ENCODE measurements at regions not wholly inside any gene's neighbourhood (a gene's known extent, or its start where the extent isn't known, plus 50 kb on each side); places are given as distances from the start of the nearest gene placed in this dataset.

- POLR2A ChIA-PET, result no interaction called here
- intact Hi-C loops (cut with micrococcal nuclease), result no loop called here
- Histone ChIP-seq H3K9ac (ENCODE audit: low read length) (no peak overlapping the region), H3K4me3 (ENCODE audit: control extremely low read depth in 1 of 5, extremely low read depth in 1 of 5, insufficient read depth in 1 of 5, low read depth in 2 of 5, low read length in 4 of 5) (no peak overlapping the region), H2AFZ (ENCODE audit: insufficient read depth, low read depth, low read length, poor library complexity, severe bottlenecking) (no peak overlapping the region), H4K20me1 (ENCODE audit: control insufficient read depth, insufficient read depth, low read length, poor library complexity, severe bottlenecking) (no peaks in the 10 kb centered on the region), H3K9me3 (ENCODE audit: control extremely low read depth in 1 of 3, control insufficient read depth in 2 of 3, insufficient read depth in 1 of 3, low read length in 2 of 3) (peaks cover 0 to 21% (median 0%) of the 10 kb centered on the region in 3 donors), H3K4me2 (replicated peaks; ENCODE audit: low read depth, low read length, poor library complexity, severe bottlenecking) (no peak overlapping the region), H3K27me3 (replicated peaks in 1 of 4; ENCODE audit: control extremely low read depth in 1 of 4, control insufficient read depth in 3 of 4, insufficient read depth in 4 of 4, low read length in 3 of 4) (no peaks in the 10 kb centered on the region), H3K36me3 (replicated peaks in 1 of 2; ENCODE audit: control extremely low read depth in 1 of 2, control insufficient read depth in 1 of 2, extremely low read depth in 1 of 2, insufficient read depth in 2 of 2, low read length in 1 of 2) (no peaks in the 10 kb centered on the region), H3K27ac (ENCODE audit: low read length in 2 of 2) (no peak overlapping the region), H3K79me2 (ENCODE audit: control insufficient read depth, insufficient read depth, low read length) (no peaks in the 10 kb centered on the region), H3K4me1 (ENCODE audit: control insufficient read depth in 2 of 2, insufficient read depth in 2 of 2, low read length in 2 of 2) (no peaks in the 10 kb centered on the region)
- H3K4me1 Mint-ChIP-seq, result no peaks in the 10 kb centered on the region
- no peaks in the 10 kb centered on the region for H3K27me3 Mint-ChIP-seq
- TF ChIP-seq CTCF (IDR thresholded peaks at IDR 0.05) (no peak), EZH2 (IDR thresholded peaks at IDR 0.05; ENCODE audit: borderline replicate concordance, insufficient read depth, low read depth, low read length, poor library complexity, severe bottlenecking) (no peak)
- WGBS (ENCODE audit: insufficient coverage), result 95% methylated on average over 15 of the region's 15 CpGs
- no peak overlapping the region for H3K27ac Mint-ChIP-seq
- CTCF ChIA-PET, result no interaction called here
- H3K9me3 Mint-ChIP-seq (ENCODE audit: insufficient read depth), result peaks cover 9% of the 10 kb centered on the region
- no peak for ATAC-seq (ENCODE audit: low read depth)
- no peak overlapping the region for H3K4me3 Mint-ChIP-seq
- DNase-seq, result no peak
Measured at GRCh38 chr7:82506702-82507101, 63.1 kb upstream of the CACNA2D1 start.

GRCh38 chr7:82506208-82506607, 62.6 kb upstream of the CACNA2D1 start:
- H3K27me3 Mint-ChIP-seq, result no peaks in the 10 kb centered on the region
- H3K9me3 Mint-ChIP-seq (ENCODE audit: insufficient read depth), result peaks cover 9% of the 10 kb centered on the region
- H3K4me1 Mint-ChIP-seq, result no peaks in the 10 kb centered on the region
- no peaks in the 10 kb centered on the region for H4K20me1 ChIP-seq (ENCODE audit: control insufficient read depth, insufficient read depth, low read length, poor library complexity, severe bottlenecking)
- no peak overlapping the region for H2AFZ ChIP-seq (ENCODE audit: insufficient read depth, low read depth, low read length, poor library complexity, severe bottlenecking)
- H3K9me3 ChIP-seq (ENCODE audit: control extremely low read depth in 1 of 3, control insufficient read depth in 2 of 3, insufficient read depth in 1 of 3, low read length in 2 of 3), result peaks cover 0 to 21% (median 0%) of the 10 kb centered on the region in 3 donors
- H3K4me2 ChIP-seq (replicated peaks; ENCODE audit: low read depth, low read length, poor library complexity, severe bottlenecking), result no peak overlapping the region
- intact Hi-C loops (cut with micrococcal nuclease), result no loop called here
- ChIA-PET POLR2A (no interaction called here), CTCF (no interaction called here)
- H3K27ac Mint-ChIP-seq, result no peak overlapping the region
- no peak overlapping the region for H3K9ac ChIP-seq (ENCODE audit: low read length)
- no peak for ATAC-seq (ENCODE audit: low read depth)
- H3K27ac ChIP-seq (ENCODE audit: low read length in 2 of 2), result no peak overlapping the region
- no peaks in the 10 kb centered on the region for H3K36me3 ChIP-seq (replicated peaks in 1 of 2; ENCODE audit: control extremely low read depth in 1 of 2, control insufficient read depth in 1 of 2, extremely low read depth in 1 of 2, insufficient read depth in 2 of 2, low read length in 1 of 2)
- H3K4me1 ChIP-seq (ENCODE audit: control insufficient read depth in 2 of 2, insufficient read depth in 2 of 2, low read length in 2 of 2), result no peaks in the 10 kb centered on the region
- no peaks in the 10 kb centered on the region for H3K27me3 ChIP-seq (replicated peaks in 1 of 4; ENCODE audit: control extremely low read depth in 1 of 4, control insufficient read depth in 3 of 4, insufficient read depth in 4 of 4, low read length in 3 of 4)
- H3K79me2 ChIP-seq (ENCODE audit: control insufficient read depth, insufficient read depth, low read length), result no peaks in the 10 kb centered on the region
- TF ChIP-seq CTCF (IDR thresholded peaks at IDR 0.05) (no peak), EZH2 (IDR thresholded peaks at IDR 0.05; ENCODE audit: borderline replicate concordance, insufficient read depth, low read depth, low read length, poor library complexity, severe bottlenecking) (no peak)
- no peak for DNase-seq
- no peak overlapping the region for H3K4me3 Mint-ChIP-seq
- 33% methylated on average over 1 of the region's 2 CpGs for WGBS (ENCODE audit: insufficient coverage)
- no peak overlapping the region for H3K4me3 ChIP-seq (ENCODE audit: control extremely low read depth in 1 of 5, extremely low read depth in 1 of 5, insufficient read depth in 1 of 5, low read depth in 2 of 5, low read length in 4 of 5)

Data from B cell (primary cell).